GM13977 (cell line): ENCODE measurements at regions not wholly inside any gene's neighbourhood (a gene's known extent, or its start where the extent isn't known, plus 50 kb on each side); places are given as distances from the start of the nearest gene placed in this dataset.

ENCODE experiments used
- DNase-seq: peaks from one replicate; pipeline ENCODE4 v3.0.0; 2012; ENCODE audit warnings: low spot score
- in situ Hi-C: fragments of 300-500 bp; cut with MboI; formaldehyde crosslinking; loops from one replicate; pipeline ENCODE4 v1.12.0; 2022; ENCODE audit warnings: low sequenced_read_pairs, low pct_unique_long_range_greater_than_20kb, mixed read lengths, inconsistent platforms; ENCODE audit not compliant: unreplicated experiment
- TF ChIP-seq, protein P1 (sequence below): IDR thresholded peaks from 2 replicates; pipeline ENCODE4 v1.5.1; 2012; ENCODE audit warnings: mild to moderate bottlenecking, control low read depth; ENCODE audit not compliant: insufficient read depth; ENCODE audit errors: extremely low read depth, missing control alignments

GRCh38 chr22:27466229-27466628 lies 335.3 kb downstream of the MN1 start:
- in situ Hi-C loops = no loop called here
- TF ChIP-seq, protein P1, sequence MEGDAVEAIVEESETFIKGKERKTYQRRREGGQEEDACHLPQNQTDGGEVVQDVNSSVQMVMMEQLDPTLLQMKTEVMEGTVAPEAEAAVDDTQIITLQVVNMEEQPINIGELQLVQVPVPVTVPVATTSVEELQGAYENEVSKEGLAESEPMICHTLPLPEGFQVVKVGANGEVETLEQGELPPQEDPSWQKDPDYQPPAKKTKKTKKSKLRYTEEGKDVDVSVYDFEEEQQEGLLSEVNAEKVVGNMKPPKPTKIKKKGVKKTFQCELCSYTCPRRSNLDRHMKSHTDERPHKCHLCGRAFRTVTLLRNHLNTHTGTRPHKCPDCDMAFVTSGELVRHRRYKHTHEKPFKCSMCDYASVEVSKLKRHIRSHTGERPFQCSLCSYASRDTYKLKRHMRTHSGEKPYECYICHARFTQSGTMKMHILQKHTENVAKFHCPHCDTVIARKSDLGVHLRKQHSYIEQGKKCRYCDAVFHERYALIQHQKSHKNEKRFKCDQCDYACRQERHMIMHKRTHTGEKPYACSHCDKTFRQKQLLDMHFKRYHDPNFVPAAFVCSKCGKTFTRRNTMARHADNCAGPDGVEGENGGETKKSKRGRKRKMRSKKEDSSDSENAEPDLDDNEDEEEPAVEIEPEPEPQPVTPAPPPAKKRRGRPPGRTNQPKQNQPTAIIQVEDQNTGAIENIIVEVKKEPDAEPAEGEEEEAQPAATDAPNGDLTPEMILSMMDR = no peak

GRCh38 chr22:27466778-27467438 lies 334.6 kb downstream of the MN1 start:
- in situ Hi-C loops = no loop called here
- DNase-seq = no peak
- TF ChIP-seq, protein P1 = no peak

More at GRCh38 chr22:27466229-27466628, 335.3 kb downstream of the MN1 start:
- DNase-seq = no peak

GRCh38 chr22:27467711-27468110 lies 333.8 kb downstream of the MN1 start:
- TF ChIP-seq, protein P1 = no peak
- in situ Hi-C loops = no loop called here

DNA sequence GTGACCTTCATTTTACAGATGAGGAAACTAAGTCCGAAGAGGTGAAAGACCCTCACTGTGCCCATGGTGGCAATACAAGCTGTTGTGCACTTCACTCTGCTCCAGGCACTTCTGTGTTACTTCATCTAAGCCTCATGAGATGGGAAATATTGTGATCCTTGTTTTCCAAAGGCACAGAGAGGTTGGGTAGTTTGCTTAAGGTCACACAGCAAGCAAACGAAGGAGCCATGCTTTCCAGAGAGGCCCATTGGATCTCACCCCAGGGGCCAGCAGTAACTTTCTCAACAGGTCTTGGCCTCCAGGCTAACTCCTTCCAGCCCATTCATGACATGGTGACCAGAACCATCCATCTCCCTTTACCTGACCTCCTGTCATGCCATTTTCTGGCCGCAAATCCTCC lies 332.8 kb downstream of the MN1 start:
- in situ Hi-C loops = no loop called here
- no peak for DNase-seq
- TF ChIP-seq, protein P1 = no peak

More at GRCh38 chr22:27467711-27468110, 333.8 kb downstream of the MN1 start:
- DNase-seq = no peak

DNA sequence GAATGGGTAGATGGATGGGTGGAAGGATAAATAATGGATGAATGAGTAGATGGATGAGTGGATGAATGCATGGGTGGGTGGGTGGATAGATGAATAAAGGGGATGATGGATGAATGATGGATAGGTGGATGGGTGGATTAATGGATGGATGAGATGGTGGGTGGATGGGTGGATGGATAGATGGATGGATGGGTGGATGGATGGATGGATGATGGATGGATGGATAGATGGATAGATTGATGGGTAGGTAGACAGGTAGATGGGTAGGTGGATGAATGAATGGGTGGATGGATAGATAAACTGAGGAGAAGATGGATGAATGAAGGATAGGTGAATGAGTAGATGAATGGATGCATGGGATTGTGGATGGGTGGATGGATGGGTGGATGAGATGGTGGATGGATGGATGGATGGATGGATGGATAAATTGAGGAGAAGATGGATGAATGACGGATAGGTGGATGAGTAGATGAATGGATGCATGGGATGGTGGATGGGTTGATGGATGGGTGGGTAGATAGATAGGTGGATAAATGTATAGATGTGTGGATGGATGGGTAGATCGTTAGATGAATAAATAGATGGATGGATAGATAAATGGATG lies 331.3 kb downstream of the MN1 start:
- TF ChIP-seq, protein P1 = no peak
- in situ Hi-C loops = no loop called here

GRCh38 chr22:27472975-27473374 lies 328.6 kb downstream of the MN1 start:
- DNase-seq = no peak
- in situ Hi-C loops = no loop called here
- TF ChIP-seq, protein P1 = no peak

More for the DNA sequence above, 331.3 kb downstream of the MN1 start:
- no peak for DNase-seq
